SJSA1 (cell line): ENCODE measurements at regions not wholly inside any gene's neighbourhood (a gene's known extent, or its start where the extent isn't known, plus 50 kb on each side); places are given as distances from the start of the nearest gene placed in this dataset.
"Not testable (repeated sequence)": the region's sequence is repeated elsewhere in the genome, so short reads cannot be mapped to it uniquely, and the experiment has no call there.

Source experiments
- DNase-seq, 2 experiments: peaks; one replicate each; pipeline ENCODE4 v3.0.0-alpha.2; 2015 to 2020; ENCODE audit warnings: low spot score in 2 of 2, low read depth in 1 of 2
- H3K27ac ChIP-seq: fragments of 250-450 bp; sonication (Bioruptor Pico); 2 replicates; pipeline ENCODE4 v1.5.1; 2020; ENCODE audit warnings: mild to moderate bottlenecking, moderate library complexity
- H3K27me3 ChIP-seq: fragments of 250-450 bp; sonication (Bioruptor Pico); replicated peaks from 2 replicates; pipeline ENCODE4 v1.5.1; 2020; ENCODE audit warnings: mild to moderate bottlenecking, moderate library complexity
- H3K36me3 ChIP-seq: fragments of 250-450 bp; sonication (Bioruptor Pico); 2 replicates; pipeline ENCODE4 v1.5.1; 2020; ENCODE audit warnings: mild to moderate bottlenecking
- H3K4me1 ChIP-seq: fragments of 250-450 bp; sonication (Bioruptor Pico); replicated peaks from 2 replicates; pipeline ENCODE4 v1.6.1; 2021; ENCODE audit warnings: mild to moderate bottlenecking
- H3K4me3 ChIP-seq: fragments of 250-450 bp; sonication (Bioruptor Pico); 2 replicates; pipeline ENCODE4 v1.5.1; 2020; ENCODE audit warnings: mild to moderate bottlenecking
- H3K9me3 ChIP-seq: fragments of 250-450 bp; sonication (Bioruptor Pico); replicated peaks from 2 replicates; pipeline ENCODE4 v1.5.1; 2020; ENCODE audit warnings: mild to moderate bottlenecking

GRCh38 chr5:100130307-100130706 is 404.9 kb upstream of the FAM174A start:
- Histone ChIP-seq H3K4me3 (no peak overlapping the region), H3K36me3 (no peaks in the 10 kb centered on the region), H3K4me1 (no peaks in the 10 kb centered on the region), H3K27me3 (no peaks in the 10 kb centered on the region), H3K27ac (no peak overlapping the region), H3K9me3 (no peaks in the 10 kb centered on the region)
- no peak for DNase-seq

GRCh38 chr5:100119903-100120302 is 415.3 kb upstream of the FAM174A start:
- Histone ChIP-seq H3K4me1 (no peaks in the 10 kb centered on the region), H3K27ac (no peak overlapping the region), H3K4me3 (no peak overlapping the region), H3K36me3 (no peaks in the 10 kb centered on the region), H3K9me3 (no peaks in the 10 kb centered on the region), H3K27me3 (no peaks in the 10 kb centered on the region)
- no peak for DNase-seq

DNA sequence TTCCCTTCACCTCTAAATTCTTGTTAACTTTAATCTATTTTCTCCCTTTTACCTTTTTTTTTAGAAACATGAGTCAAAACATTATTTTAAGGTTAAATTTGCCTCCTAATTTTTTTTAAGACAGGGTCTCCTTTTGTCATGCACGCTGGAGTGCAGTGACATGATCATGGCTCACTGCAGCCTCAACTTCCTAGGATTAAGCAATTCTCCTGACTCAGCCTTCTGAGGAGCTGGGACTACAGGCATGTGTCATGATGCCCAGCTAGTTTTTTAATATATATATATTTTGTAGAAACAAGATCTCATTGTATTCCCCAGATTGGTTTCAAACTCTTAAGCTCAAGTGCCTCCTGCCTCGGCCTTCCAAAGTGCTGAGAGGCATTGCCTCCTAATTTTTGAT is 424.7 kb upstream of the FAM174A start:
- no peaks in the 10 kb centered on the region for H3K4me1 ChIP-seq
- H3K27me3 ChIP-seq, result no peaks in the 10 kb centered on the region
- no peak overlapping the region for H3K4me3 ChIP-seq
- H3K9me3 ChIP-seq, result peaks cover 2% of the 10 kb centered on the region
- H3K27ac ChIP-seq, result no peak overlapping the region
- H3K36me3 ChIP-seq, result no peaks in the 10 kb centered on the region
- DNase-seq, result no peak

DNA sequence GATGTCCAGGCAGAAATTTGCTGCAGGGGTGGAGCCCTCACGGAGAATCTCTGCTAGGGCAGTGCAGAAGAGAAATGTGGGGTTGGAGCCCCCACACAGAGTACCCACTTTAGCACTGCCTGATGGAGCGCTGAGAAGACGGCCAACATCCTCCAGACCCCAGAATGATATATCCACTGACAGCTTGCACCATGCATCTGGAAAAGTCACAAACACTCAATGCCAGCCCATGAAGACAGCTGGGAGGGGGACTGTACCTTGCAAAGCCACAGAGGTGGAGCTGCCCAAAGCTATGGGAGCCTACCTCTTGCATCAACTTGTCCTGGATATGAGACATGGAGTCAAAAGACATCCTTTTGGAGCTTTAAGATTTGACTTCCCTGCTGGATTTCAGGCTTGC is 426.3 kb upstream of the FAM174A start:
- H3K36me3 ChIP-seq, result no peaks in the 10 kb centered on the region
- H3K27ac ChIP-seq, result no peak overlapping the region
- no peak for DNase-seq
- no peaks in the 10 kb centered on the region for H3K4me1 ChIP-seq
- H3K9me3 ChIP-seq, result peaks cover 2% of the 10 kb centered on the region
- H3K4me3 ChIP-seq, result no peak overlapping the region
- H3K27me3 ChIP-seq, result no peaks in the 10 kb centered on the region

- not testable (repeated sequence) for H3K27ac ChIP-seq, H3K4me3 ChIP-seq, H3K36me3 ChIP-seq, H3K4me1 ChIP-seq, H3K9me3 ChIP-seq, H3K27me3 ChIP-seq, DNase-seq
Measured at GRCh38 chr5:100103592-100104119, 431.5 kb upstream of the FAM174A start.

DNA sequence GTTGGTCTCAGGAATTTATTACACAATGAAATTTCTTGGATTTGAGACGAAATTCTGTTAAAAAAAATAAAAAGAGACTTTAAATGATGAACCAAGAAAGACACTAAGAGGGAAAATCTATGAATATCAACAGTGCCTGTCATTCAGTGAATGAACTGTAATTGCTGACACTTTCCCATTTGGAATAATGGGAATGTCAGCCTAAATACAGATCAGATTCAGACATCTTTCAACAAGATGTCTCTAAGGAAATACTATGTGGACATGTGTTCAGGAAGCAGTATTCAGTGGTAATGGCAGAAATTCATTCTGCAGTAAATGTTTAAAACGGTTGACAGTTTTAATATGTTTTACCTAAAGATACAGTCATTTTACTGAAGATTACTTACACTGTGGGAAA is 433.7 kb upstream of the FAM174A start:
- not testable (repeated sequence) for DNase-seq, H3K27ac ChIP-seq

GRCh38 chr5:100096328-100096727 is 438.8 kb upstream of the FAM174A start:
- H3K4me1 ChIP-seq, H3K9me3 ChIP-seq, DNase-seq, H3K36me3 ChIP-seq, H3K27me3 ChIP-seq, H3K4me3 ChIP-seq, H3K27ac ChIP-seq: not testable (repeated sequence)

More for the DNA sequence above, 433.7 kb upstream of the FAM174A start:
- H3K9me3 ChIP-seq, H3K36me3 ChIP-seq, H3K27me3 ChIP-seq, H3K4me3 ChIP-seq, H3K4me1 ChIP-seq: not testable (repeated sequence)

- not testable (repeated sequence) for H3K4me3 ChIP-seq, H3K27me3 ChIP-seq, H3K9me3 ChIP-seq, H3K4me1 ChIP-seq, DNase-seq, H3K36me3 ChIP-seq, H3K27ac ChIP-seq
Measured at GRCh38 chr5:100080703-100081102, 454.5 kb upstream of the FAM174A start.

DNA sequence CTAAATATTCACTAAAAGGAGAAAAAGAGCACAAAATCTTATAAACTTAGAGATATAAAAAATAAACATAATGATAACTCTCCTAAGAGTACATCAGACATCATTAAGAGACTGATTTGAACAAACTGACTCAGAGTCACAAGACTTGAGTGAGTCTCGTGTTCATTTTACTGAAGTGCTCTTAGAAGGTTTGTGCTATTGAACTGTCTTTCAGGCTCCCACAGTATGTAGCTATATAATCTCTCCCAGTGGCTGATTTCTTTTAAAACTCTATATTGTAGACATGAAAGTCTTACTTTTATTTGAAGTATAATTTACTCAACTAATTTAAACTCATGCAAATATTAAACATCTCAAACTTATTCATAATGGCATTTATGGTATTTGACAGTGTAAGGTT is 456.0 kb upstream of the FAM174A start:
- H3K4me1 ChIP-seq, H3K9me3 ChIP-seq, H3K27ac ChIP-seq, DNase-seq, H3K4me3 ChIP-seq, H3K27me3 ChIP-seq, H3K36me3 ChIP-seq: not testable (repeated sequence)

- not testable (repeated sequence) for DNase-seq, H3K9me3 ChIP-seq, H3K4me1 ChIP-seq, H3K4me3 ChIP-seq, H3K27me3 ChIP-seq, H3K27ac ChIP-seq, H3K36me3 ChIP-seq
Measured at GRCh38 chr5:100066020-100066419, 469.2 kb upstream of the FAM174A start.

DNA sequence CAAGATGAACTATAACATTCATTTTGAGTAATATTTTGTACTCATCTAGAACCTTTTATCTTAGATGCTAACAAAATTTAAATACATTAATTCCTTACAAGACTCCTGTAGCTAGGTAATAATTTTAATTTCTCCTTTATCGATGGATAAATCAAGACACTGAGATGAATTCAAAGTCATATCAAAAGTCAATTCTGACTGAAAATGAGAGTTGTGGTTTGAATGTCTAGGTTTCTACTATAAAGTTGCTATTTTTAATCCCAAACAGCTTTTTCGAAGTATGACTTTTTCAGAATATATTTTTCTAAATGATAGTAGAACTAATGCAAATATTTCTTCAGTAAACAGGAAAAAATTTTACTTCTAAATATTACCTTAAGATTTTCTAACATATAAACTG is 491.7 kb upstream of the FAM174A start:
- no peak overlapping the region for H3K4me3 ChIP-seq
- no peak overlapping the region for H3K27ac ChIP-seq
- H3K9me3 ChIP-seq, result no peaks in the 10 kb centered on the region
- DNase-seq, result no peak
- H3K4me1 ChIP-seq, result no peaks in the 10 kb centered on the region
- no peaks in the 10 kb centered on the region for H3K36me3 ChIP-seq
- no peaks in the 10 kb centered on the region for H3K27me3 ChIP-seq

GRCh38 chr5:100026606-100027005 is 508.6 kb upstream of the FAM174A start:
- H3K4me1 ChIP-seq, result no peaks in the 10 kb centered on the region
- H3K4me3 ChIP-seq, result no peak overlapping the region
- no peaks in the 10 kb centered on the region for H3K36me3 ChIP-seq
- no peaks in the 10 kb centered on the region for H3K27me3 ChIP-seq
- no peak for DNase-seq
- no peaks in the 10 kb centered on the region for H3K9me3 ChIP-seq
- no peak overlapping the region for H3K27ac ChIP-seq

DNA sequence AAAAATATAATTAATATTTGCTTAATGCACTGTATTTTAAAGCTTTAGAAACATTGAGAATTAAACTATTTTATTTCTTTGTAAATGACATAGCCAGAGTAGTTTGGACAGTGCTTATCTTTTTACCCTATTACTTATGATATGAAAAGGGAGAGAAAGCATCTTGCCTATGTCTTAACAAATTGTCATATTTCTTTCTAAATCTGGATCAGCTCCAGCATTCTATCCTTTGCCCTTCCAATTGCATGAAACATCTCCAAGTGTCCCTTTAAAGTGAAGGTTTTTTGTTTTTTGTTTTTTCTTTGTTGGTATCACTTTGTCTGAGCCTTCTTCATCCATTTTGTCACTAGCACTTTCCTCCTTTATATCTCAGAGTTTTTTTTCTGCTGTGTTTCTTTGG is 511.6 kb upstream of the FAM174A start:
- no peaks in the 10 kb centered on the region for H3K36me3 ChIP-seq
- no peak for DNase-seq
- no peak overlapping the region for H3K4me3 ChIP-seq
- H3K9me3 ChIP-seq, result no peaks in the 10 kb centered on the region
- no peaks in the 10 kb centered on the region for H3K4me1 ChIP-seq
- no peaks in the 10 kb centered on the region for H3K27me3 ChIP-seq
- H3K27ac ChIP-seq, result no peak overlapping the region

DNA sequence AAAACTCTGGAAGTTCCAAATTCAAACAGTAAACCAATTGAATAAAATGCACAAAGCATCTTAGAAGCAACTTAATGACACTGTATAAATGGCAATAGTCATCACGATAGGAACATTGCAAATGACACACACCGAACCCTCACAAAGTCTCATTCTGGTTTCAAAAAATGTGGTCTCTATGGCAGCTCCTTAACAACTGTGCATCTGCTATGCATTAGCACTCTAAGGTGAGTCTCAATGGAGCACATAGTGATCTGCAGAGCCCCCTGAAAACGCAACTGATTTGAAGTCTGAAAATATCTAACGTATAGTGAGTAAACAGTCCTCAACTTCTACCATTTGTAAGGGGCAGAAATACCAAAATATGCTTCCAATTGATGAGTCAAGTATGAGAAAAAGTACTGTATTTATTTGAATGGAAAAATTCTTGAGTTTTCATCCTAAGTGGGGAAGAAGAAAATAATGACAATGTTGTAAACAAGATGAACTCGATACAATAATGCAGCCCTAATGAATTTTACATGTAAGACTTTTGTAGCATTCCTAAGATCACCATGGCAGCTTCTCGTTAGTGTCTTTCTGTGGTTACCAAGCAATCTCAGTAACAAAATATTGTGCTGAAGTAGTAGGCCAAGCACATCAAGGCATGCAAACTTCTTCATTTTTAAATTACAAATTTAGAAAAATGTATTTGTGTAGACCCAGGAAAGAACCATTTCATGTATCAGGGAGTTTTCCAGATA is 517.5 kb upstream of the FAM174A start:
- Histone ChIP-seq H3K4me1 (no peaks in the 10 kb centered on the region), H3K4me3 (no peak overlapping the region), H3K27ac (no peak overlapping the region), H3K9me3 (no peaks in the 10 kb centered on the region), H3K27me3 (no peaks in the 10 kb centered on the region), H3K36me3 (no peaks in the 10 kb centered on the region)
- DNase-seq, result no peak

- DNase-seq, result not testable (repeated sequence)
Measured at GRCh38 chr5:100013305-100013704, 521.9 kb upstream of the FAM174A start.

More at GRCh38 chr5:100013305-100013704, 521.9 kb upstream of the FAM174A start:
- not testable (repeated sequence) for H3K27ac ChIP-seq, H3K27me3 ChIP-seq, H3K36me3 ChIP-seq, H3K4me1 ChIP-seq, H3K4me3 ChIP-seq, H3K9me3 ChIP-seq
